BJ (cell line): ENCODE measurements at regions not wholly inside any gene's neighbourhood (a gene's known extent, or its start where the extent isn't known, plus 50 kb on each side); places are given as distances from the start of the nearest gene placed in this dataset.

ENCODE experiments used
- CTCF ChIA-PET: fragments of 350-600 bp; formaldehyde crosslinking; extraction: SDS; loops from one replicate; lab custom pipeline; 2021; ENCODE audit warnings: antibody characterized with exemption, inconsistent platforms; lab: Yijun Ruan, JAX
- POLR2A ChIA-PET: fragments of 300-600 bp; sonication (Branson Sonifier 250); formaldehyde crosslinking; extraction: SDS; loops from one replicate; lab custom pipeline; 2021; ENCODE audit warnings: antibody characterized with exemption; lab: Charles Lee
- DNase-seq: peaks from one replicate; pipeline ENCODE4 v3.0.0-alpha.2; 2011; ENCODE audit warnings: low read depth
- H3K27me3 ChIP-seq: 2 replicates; pipeline ENCODE4 v1.6.0; 2011; ENCODE audit warnings: low read length; ENCODE audit not compliant: control insufficient read depth, insufficient read depth
- H3K36me3 ChIP-seq: 2 replicates; pipeline ENCODE4 v1.5.1; 2011; ENCODE audit warnings: low read length; ENCODE audit not compliant: control insufficient read depth, insufficient read depth
- H3K4me3 ChIP-seq: 2 replicates; pipeline ENCODE4 v1.5.1; 2011; ENCODE audit warnings: low read depth, mild to moderate bottlenecking, control low read depth, low read length
- CTCF ChIP-seq: IDR thresholded peaks from 2 replicates; pipeline ENCODE4 v1.5.1; 2011; ENCODE audit warnings: low read depth, mild to moderate bottlenecking, control low read depth, inconsistent platforms, low read length, moderate library complexity; ENCODE audit not compliant: insufficient read depth

DNA sequence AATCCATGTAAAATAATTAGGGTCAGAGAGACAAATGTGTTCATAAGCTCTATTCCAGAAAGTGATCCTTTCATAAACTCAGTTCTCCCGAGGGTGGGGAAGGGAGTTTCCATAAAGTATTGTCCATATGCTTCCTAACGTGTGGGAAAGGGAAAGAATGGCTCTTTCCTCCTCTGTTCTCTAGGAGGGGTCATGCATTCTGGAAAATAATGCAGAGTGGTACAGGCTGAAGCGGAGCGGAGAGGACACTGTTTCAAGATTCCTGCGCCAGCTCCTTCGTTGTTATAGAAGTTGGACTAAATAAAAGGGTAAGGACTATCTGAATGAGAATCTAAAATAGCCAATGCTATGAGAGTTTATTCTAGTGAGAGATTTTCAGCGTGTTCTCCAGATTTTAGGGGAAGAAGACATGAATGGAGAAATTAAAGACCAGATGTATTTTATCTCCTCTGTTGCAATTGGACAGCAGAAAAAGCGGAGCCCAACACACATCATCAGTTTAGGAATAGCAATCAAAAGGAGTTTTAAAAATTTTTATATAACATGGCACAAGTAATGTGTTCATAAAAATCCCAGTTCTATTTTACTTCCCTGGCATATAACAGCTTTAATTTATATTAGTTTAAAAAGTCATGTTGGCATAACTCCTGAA is 166.9 kb upstream of the MPDZ start:
- TF ChIP-seq CTCF, result no peak
- CTCF ChIA-PET, result interaction anchor here (1.0 to 1.5 kb wide), 3 partner anchors 19 to 908 kb away, joined by 3 to 5 read pairs (median 4); no protein-coding TSS in a partner anchor
- peaks cover 1% of the 10 kb centered on the region; the same call in 1 of the 2 replicates for H3K27me3 ChIP-seq
- H3K36me3 ChIP-seq, result no peaks in the 10 kb centered on the region
- DNase-seq, result no peak
- POLR2A ChIA-PET, result no interaction called here
- H3K4me3 ChIP-seq, result no peak overlapping the region

- H3K36me3 ChIP-seq, result no peaks in the 10 kb centered on the region
- no peak for TF ChIP-seq CTCF
- ChIA-PET POLR2A (no interaction called here), CTCF (no interaction called here)
- peaks cover 3% of the 10 kb centered on the region; the same call in 1 of the 2 replicates for H3K27me3 ChIP-seq
- H3K4me3 ChIP-seq, result no peak overlapping the region
- DNase-seq, result no peak
These were observed 165.6 kb upstream of the MPDZ start for GRCh38 chr9:13445103-13445500.

DNA sequence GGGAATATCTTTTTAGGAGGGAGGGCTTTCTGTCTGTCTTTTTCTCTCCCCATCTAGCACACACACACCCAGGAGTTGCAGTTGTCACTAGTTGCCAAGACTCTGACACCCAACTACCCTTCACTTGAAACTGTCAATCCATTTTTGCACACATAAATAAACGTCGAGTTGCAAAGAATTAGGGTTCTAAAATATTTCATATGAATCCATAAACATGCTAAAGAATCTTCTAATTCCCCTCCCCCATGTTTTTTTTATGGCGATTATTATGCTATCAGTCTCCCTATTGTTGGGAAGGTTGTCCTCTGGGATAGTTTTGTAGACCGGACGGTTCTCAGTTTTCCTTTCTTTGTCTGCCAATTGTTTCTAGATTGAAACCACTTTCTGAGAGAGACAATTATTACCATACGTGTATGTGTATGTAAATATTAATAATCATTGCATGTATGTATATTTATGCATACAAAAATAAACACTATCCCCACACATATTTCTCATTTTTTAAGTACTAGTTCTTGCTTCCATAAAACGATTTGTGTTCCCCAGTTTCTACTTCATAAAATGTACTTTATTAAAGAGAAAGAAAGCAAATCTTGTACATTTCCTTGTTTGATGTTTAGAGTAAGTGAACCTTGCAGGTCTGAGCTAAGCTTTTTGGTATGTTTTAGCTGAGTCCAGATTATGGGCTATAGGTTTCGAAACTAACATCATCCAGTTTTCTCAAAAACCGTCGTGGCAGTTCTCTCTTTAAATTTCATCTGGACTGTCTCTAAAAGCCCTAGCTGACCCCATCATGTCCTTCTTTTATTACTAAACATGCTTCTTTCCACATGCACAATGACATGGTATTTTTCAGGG is 165.0 kb upstream of the MPDZ start:
- Histone ChIP-seq H3K36me3 (no peaks in the 10 kb centered on the region), H3K4me3 (no peak overlapping the region), H3K27me3 (peaks cover 3% of the 10 kb centered on the region; the same call in 1 of the 2 replicates)
- ChIA-PET CTCF (interaction anchor here (1.4 kb wide), 1 partner anchor 909 kb away, joined by 4 read pairs; no protein-coding TSS in a partner anchor), POLR2A (no interaction called here)
- TF ChIP-seq CTCF, result no peak
- no peak for DNase-seq

GRCh38 chr9:13443346-13444244 is 164.1 kb upstream of the MPDZ start:
- ChIA-PET CTCF (interaction anchor here (0.6 to 1.4 kb wide), 3 partner anchors 9 to 910 kb away, joined by 3 to 4 read pairs (median 4); no protein-coding TSS in a partner anchor), POLR2A (no interaction called here)

More at GRCh38 chr9:13443346-13444244, 164.1 kb upstream of the MPDZ start:
- no peak for DNase-seq
- no peak for TF ChIP-seq CTCF
- Histone ChIP-seq H3K4me3 (no peak overlapping the region), H3K27me3 (peaks cover 3% of the 10 kb centered on the region; the same call in 1 of the 2 replicates), H3K36me3 (no peaks in the 10 kb centered on the region)
